ENCODE measurements at regions not wholly inside any gene's neighbourhood (a gene's known extent, or its start where the extent isn't known, plus 50 kb on each side); places are given as distances from the start of the nearest gene placed in this dataset.

DNA sequence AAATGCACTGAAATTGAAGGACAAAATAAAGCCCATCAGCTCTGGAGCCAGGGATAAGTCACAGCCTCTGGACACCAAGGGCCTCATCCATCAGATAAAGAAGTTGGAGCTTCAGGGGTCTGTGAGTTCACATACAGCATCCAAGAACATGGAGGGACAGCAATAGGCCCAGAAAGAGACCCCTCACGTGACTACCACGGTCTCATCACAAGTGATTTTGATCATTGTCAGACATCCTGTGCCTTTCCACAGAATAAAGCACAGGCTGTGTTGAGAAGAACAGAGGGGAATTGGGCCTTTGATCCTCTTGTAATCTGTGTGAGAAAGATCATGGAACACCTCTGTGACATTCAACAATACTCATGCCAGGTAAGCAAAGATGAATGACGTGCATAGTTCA, 65.2 kb upstream of the CTAGE1 start:
- TF ChIP-seq, protein P1, sequence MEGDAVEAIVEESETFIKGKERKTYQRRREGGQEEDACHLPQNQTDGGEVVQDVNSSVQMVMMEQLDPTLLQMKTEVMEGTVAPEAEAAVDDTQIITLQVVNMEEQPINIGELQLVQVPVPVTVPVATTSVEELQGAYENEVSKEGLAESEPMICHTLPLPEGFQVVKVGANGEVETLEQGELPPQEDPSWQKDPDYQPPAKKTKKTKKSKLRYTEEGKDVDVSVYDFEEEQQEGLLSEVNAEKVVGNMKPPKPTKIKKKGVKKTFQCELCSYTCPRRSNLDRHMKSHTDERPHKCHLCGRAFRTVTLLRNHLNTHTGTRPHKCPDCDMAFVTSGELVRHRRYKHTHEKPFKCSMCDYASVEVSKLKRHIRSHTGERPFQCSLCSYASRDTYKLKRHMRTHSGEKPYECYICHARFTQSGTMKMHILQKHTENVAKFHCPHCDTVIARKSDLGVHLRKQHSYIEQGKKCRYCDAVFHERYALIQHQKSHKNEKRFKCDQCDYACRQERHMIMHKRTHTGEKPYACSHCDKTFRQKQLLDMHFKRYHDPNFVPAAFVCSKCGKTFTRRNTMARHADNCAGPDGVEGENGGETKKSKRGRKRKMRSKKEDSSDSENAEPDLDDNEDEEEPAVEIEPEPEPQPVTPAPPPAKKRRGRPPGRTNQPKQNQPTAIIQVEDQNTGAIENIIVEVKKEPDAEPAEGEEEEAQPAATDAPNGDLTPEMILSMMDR (IDR thresholded peaks at IDR 0.05) = no peak
- no peak for TF ChIP-seq POLR2A (IDR thresholded peaks at IDR 0.05)

Measured in body of pancreas (tissue), 4 donors.